ENCODE measurements at regions not wholly inside any gene's neighbourhood (a gene's known extent, or its start where the extent isn't known, plus 50 kb on each side); places are given as distances from the start of the nearest gene placed in this dataset.

GRCh38 chr11:8823174-8823742 is 87.7 kb upstream of the AKIP1 start:
- TF ChIP-seq CTCF (conservative IDR thresholded peaks at IDR 0.05; ENCODE audit: low read length) (no peak), EZH2phosphoT487 (IDR thresholded peaks at IDR 0.05; ENCODE audit: borderline replicate concordance, low read depth, low read length) (no peak)

Measured in OCI-LY7 (cell line).